Natural killer cell (primary cell): ENCODE measurements at regions not wholly inside any gene's neighbourhood (a gene's known extent, or its start where the extent isn't known, plus 50 kb on each side); places are given as distances from the start of the nearest gene placed in this dataset.

Source experiments
- ATAC-seq, 3 donors: fragments of 150-1000 bp in 2 of 3; fragments of 200-7000 bp in 1 of 3; cut with Tn5 transposase; 1 replicate in 1 of 3; 2 replicates in 2 of 3; pipeline ENCODE4 v1.10.0; 2021; ENCODE audit warnings: mild to moderate bottlenecking in 2 of 3, moderate library complexity in 2 of 3
- DNase-seq, 2 donors: peaks; one replicate each; pipeline versions ENCODE4 v3.0.0 to v3.0.0-alpha.2; 2013 to 2021; ENCODE audit warnings: mixed read lengths in 1 of 2
- H3K27ac ChIP-seq: one replicate; pipeline ENCODE4 v1.5.1; 2013; ENCODE audit warnings: mild to moderate bottlenecking, low read length
- H3K27me3 ChIP-seq: one replicate; pipeline ENCODE4 v1.6.1; 2013; ENCODE audit warnings: low read length; ENCODE audit not compliant: control insufficient read depth, insufficient read depth
- H3K36me3 ChIP-seq: one replicate; pipeline ENCODE4 v1.6.1; 2013; ENCODE audit warnings: low read length; ENCODE audit not compliant: control insufficient read depth, insufficient read depth
- H3K4me1 ChIP-seq: one replicate; pipeline ENCODE4 v1.6.1; 2013; ENCODE audit warnings: low read length; ENCODE audit not compliant: control insufficient read depth, insufficient read depth
- H3K4me3 ChIP-seq: one replicate; pipeline ENCODE4 v1.5.1; 2013; ENCODE audit warnings: low read length
- H3K9me3 ChIP-seq: one replicate; pipeline ENCODE4 v1.6.1; 2013; ENCODE audit warnings: low read length; ENCODE audit not compliant: control insufficient read depth, insufficient read depth
- H3K27ac Mint-ChIP-seq, 2 donors: one replicate each; pipeline ENCODE4 v1.8.0; 2022; ENCODE audit warnings: mild to moderate bottlenecking in 2 of 2, mixed read lengths in 2 of 2, moderate library complexity in 1 of 2
- H3K27me3 Mint-ChIP-seq, 2 donors: one replicate each; pipeline ENCODE4 v1.8.0; 2022; ENCODE audit warnings: low read depth in 2 of 2, mixed read lengths in 2 of 2
- H3K36me3 Mint-ChIP-seq: one replicate; pipeline ENCODE4 v1.8.0; 2022; ENCODE audit warnings: mixed read lengths
- H3K4me1 Mint-ChIP-seq, 2 donors: one replicate each; pipeline ENCODE4 v1.8.0; 2022; ENCODE audit warnings: mixed read lengths in 2 of 2
- H3K4me3 Mint-ChIP-seq: one replicate; pipeline ENCODE4 v1.8.0; 2022; ENCODE audit warnings: mild to moderate bottlenecking, moderate library complexity, mixed read lengths
- H3K9me3 Mint-ChIP-seq, 2 donors: one replicate each; pipeline ENCODE4 v1.8.0; 2022; ENCODE audit warnings: mixed read lengths in 2 of 2
- WGBS: methylation state at CpG from one replicate; pipeline ENCODE4 v1.1.7; 2013; ENCODE audit warnings: missing lambda C conversion rate; ENCODE audit not compliant: insufficient coverage; 5-methylcytosine and 5-hydroxymethylcytosine counted together
- intact Hi-C: fragments of 100-400 bp; cut with micrococcal nuclease; formaldehyde crosslinking; loops from one replicate; pipeline ENCODE4 v1.14.2; 2022
- TF ChIP-seq, protein P1 (sequence below): fragments of 200-600 bp; IDR thresholded peaks from one replicate; pipeline ENCODE4 v1.8.0; 2022; ENCODE audit warnings: antibody characterized with exemption

DNA sequence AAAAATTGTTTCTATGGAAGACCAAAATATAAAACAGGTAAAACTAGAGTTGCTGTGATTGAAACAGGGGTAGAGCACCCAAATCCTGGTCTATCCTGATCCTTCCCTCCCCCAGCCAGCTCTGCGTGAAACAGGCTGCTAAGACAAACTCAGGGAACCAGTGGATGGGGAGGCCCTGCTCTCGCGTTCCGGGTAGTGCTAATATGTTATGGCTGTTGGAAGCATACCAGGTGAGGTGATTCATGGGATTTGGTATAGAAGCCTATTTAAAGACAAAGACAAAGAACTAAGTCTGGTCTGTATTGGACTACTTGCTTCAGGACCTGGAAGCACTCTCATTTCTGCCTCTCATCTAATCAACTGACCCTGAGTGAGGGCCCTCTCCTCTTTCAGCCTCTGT, 63.0 kb upstream of the CCBE1 start:
- TF ChIP-seq, protein P1, sequence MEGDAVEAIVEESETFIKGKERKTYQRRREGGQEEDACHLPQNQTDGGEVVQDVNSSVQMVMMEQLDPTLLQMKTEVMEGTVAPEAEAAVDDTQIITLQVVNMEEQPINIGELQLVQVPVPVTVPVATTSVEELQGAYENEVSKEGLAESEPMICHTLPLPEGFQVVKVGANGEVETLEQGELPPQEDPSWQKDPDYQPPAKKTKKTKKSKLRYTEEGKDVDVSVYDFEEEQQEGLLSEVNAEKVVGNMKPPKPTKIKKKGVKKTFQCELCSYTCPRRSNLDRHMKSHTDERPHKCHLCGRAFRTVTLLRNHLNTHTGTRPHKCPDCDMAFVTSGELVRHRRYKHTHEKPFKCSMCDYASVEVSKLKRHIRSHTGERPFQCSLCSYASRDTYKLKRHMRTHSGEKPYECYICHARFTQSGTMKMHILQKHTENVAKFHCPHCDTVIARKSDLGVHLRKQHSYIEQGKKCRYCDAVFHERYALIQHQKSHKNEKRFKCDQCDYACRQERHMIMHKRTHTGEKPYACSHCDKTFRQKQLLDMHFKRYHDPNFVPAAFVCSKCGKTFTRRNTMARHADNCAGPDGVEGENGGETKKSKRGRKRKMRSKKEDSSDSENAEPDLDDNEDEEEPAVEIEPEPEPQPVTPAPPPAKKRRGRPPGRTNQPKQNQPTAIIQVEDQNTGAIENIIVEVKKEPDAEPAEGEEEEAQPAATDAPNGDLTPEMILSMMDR = no peak
- no peak for DNase-seq
- no peaks in the 10 kb centered on the region for H3K4me1 Mint-ChIP-seq
- no peaks in the 10 kb centered on the region for H3K4me1 ChIP-seq
- no peaks in the 10 kb centered on the region for H3K36me3 ChIP-seq
- no peak overlapping the region for H3K4me3 Mint-ChIP-seq
- no peak overlapping the region for H3K4me3 ChIP-seq
- intact Hi-C loops = no loop called here
- H3K9me3 ChIP-seq = no peaks in the 10 kb centered on the region
- peaks cover 0 to 12% of the 10 kb centered on the region in 2 donors for H3K27me3 Mint-ChIP-seq
- 98% methylated on average over 4 of the region's 4 CpGs for WGBS
- no peaks in the 10 kb centered on the region for H3K36me3 Mint-ChIP-seq
- no peaks in the 10 kb centered on the region for H3K9me3 Mint-ChIP-seq
- ATAC-seq = no peak
- no peak overlapping the region for H3K27ac ChIP-seq
- no peak overlapping the region for H3K27ac Mint-ChIP-seq
- H3K27me3 ChIP-seq = no peaks in the 10 kb centered on the region

DNA sequence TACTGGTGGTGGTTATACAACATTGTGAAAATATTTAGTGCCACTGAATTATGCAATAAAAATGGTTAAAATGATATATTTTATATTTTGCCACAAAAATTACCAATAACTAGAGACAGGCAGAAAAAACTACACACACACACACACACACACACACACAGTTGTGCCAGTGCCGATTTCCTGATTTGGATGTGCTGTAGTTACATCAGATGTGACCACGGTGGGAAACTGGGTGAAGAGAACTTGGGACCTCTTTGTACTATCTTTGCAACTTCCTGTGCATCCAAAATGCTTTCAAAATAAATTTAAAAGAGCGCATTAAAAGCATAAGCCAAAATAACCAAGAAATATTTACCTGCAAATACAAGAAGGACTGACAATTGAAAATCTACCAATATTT, 61.6 kb upstream of the CCBE1 start:
- Mint-ChIP-seq H3K4me1 (no peaks in the 10 kb centered on the region), H3K36me3 (no peaks in the 10 kb centered on the region), H3K9me3 (peaks cover 0 to 2% of the 10 kb centered on the region in 2 donors), H3K27ac (no peak overlapping the region), H3K27me3 (peaks cover 0 to 12% of the 10 kb centered on the region in 2 donors), H3K4me3 (no peak overlapping the region)
- DNase-seq (no peak), ATAC-seq (no peak)
- Histone ChIP-seq H3K4me1 (no peaks in the 10 kb centered on the region), H3K36me3 (no peaks in the 10 kb centered on the region), H3K27me3 (no peaks in the 10 kb centered on the region), H3K4me3 (no peak overlapping the region), H3K27ac (no peak overlapping the region), H3K9me3 (no peaks in the 10 kb centered on the region)
- TF ChIP-seq, protein P1 = no peak
- WGBS = 75% methylated on average over 2 of the region's 3 CpGs
- intact Hi-C loops = no loop called here

DNA sequence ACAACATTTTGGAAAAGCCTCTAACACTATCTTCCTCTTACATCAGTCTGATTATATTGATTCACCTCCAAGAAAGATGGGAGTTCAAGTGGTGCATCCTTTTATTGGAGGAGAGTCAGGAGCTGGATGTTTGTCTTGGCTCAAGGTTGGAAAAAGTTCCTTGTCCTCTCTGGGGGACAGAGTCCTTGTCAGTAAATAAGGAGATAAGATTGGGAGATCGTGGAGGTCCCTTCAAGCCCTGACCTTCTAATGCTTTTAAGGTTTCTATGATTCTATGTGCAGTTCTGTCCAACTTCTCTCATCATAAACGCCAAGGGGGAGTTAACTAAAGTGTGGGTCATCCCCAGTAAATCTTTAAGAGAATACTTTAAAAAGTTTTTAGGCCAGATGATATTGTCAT, 60.9 kb upstream of the CCBE1 start:
- H3K4me1 Mint-ChIP-seq = no peaks in the 10 kb centered on the region
- Histone ChIP-seq H3K4me3 (no peak overlapping the region), H3K36me3 (no peaks in the 10 kb centered on the region), H3K27ac (no peak overlapping the region), H3K27me3 (no peaks in the 10 kb centered on the region), H3K9me3 (no peaks in the 10 kb centered on the region), H3K4me1 (no peaks in the 10 kb centered on the region)
- TF ChIP-seq, protein P1 = no peak
- no peak overlapping the region for H3K4me3 Mint-ChIP-seq
- no peak for ATAC-seq
- H3K27ac Mint-ChIP-seq = no peak overlapping the region
- peaks cover 0 to 2% of the 10 kb centered on the region in 2 donors for H3K9me3 Mint-ChIP-seq
- H3K36me3 Mint-ChIP-seq = no peaks in the 10 kb centered on the region
- peaks cover 0 to 12% of the 10 kb centered on the region in 2 donors for H3K27me3 Mint-ChIP-seq
- 40% methylated on average over 1 of the region's 2 CpGs for WGBS
- intact Hi-C loops = no loop called here
- DNase-seq = no peak

DNA sequence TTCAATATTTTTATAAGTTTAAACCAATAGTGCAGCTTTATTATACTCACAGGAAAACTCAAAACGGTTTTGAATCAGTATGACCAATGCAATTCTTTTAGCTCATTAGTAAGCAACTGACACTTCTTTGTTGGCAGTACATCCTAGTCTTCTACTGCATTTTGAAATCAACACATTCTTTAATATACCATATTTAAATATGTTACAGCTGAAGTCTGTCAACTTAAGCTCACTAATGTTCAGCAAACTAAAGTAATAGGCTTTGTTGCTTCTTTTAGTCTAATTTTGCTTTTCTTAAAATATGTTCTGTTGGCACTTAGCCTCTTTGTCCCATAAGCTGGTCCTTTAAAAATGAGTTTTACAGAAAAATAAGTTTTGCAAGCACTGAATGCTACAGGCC, 55.4 kb upstream of the CCBE1 start:
- ATAC-seq = no peak
- TF ChIP-seq, protein P1 = no peak
- 67% methylated on average over 1 of the region's 1 CpG for WGBS
- Histone ChIP-seq H3K9me3 (no peaks in the 10 kb centered on the region), H3K4me1 (no peaks in the 10 kb centered on the region), H3K4me3 (no peak overlapping the region), H3K36me3 (no peaks in the 10 kb centered on the region), H3K27ac (no peak overlapping the region), H3K27me3 (no peaks in the 10 kb centered on the region)
- Mint-ChIP-seq H3K9me3 (peaks cover 0 to 4% of the 10 kb centered on the region in 2 donors), H3K27me3 (peaks cover 0 to 2% of the 10 kb centered on the region in 2 donors), H3K4me3 (no peak overlapping the region), H3K27ac (no peak overlapping the region), H3K36me3 (no peaks in the 10 kb centered on the region), H3K4me1 (no peaks in the 10 kb centered on the region)
- intact Hi-C loops = no loop called here
- no peak for DNase-seq
